GM12878 (cell line): ENCODE measurements at regions not wholly inside any gene's neighbourhood (a gene's known extent, or its start where the extent isn't known, plus 50 kb on each side); places are given as distances from the start of the nearest gene placed in this dataset.

Experiments used
- ATAC-seq: fragments of 200-7000 bp; cut with Tn5 transposase; 3 replicates; pipeline ENCODE4 v1.9.1; 2020; ENCODE audit warnings: mild to moderate bottlenecking, moderate library complexity
- BruUV-seq: library from RNA; stranded (reverse); fragments of 400-500 nt; replicated peaks from 2 replicates; lab custom pipeline; 2021; lab: Mats Ljungman, UMichigan
- CTCF ChIA-PET: fragments of 300-600 bp; sonication (Branson Sonifier 250); formaldehyde crosslinking; extraction: SDS; loops from one replicate; lab custom pipeline; 2021; ENCODE audit warnings: inconsistent platforms; lab: Yijun Ruan, JAX
- POLR2A ChIA-PET: fragments of 350-600 bp; formaldehyde crosslinking; extraction: SDS; loops from one replicate; lab custom pipeline; 2021; ENCODE audit warnings: inconsistent platforms; lab: Charles Lee
- RAD21 ChIA-PET: fragments of 300-600 bp; sonication (Branson Sonifier 250); formaldehyde crosslinking; loops from one replicate; lab custom pipeline; 2023; ENCODE audit warnings: antibody characterized with exemption; ENCODE audit not compliant: unreplicated experiment; lab: Charles Lee
- SMC1A ChIA-PET: fragments of 300-600 bp; sonication (Branson Sonifier 250); formaldehyde crosslinking; loops from one replicate; lab custom pipeline; 2023; ENCODE audit not compliant: unreplicated experiment, uncharacterized antibody; lab: Charles Lee
- DNase-seq: peaks from one replicate; pipeline ENCODE4 v3.0.0-alpha.2; 2011; ENCODE audit warnings: low read depth, low spot score
- FAIRE-seq: peaks from 3 replicates; lab custom pipeline; 2011; peaks lifted over from hg19 to GRCh38; lab: Jason Lieb, UNC
- H2AFZ ChIP-seq: 2 replicates; pipeline ENCODE4 v1.6.0; 2011; ENCODE audit warnings: low read depth, low read length, control low read depth; ENCODE audit not compliant: control insufficient read depth
- H3K27ac ChIP-seq: 2 replicates; pipeline ENCODE4 v1.5.1; 2011; ENCODE audit warnings: control low read depth; ENCODE audit not compliant: control insufficient read depth, insufficient read depth
- H3K27me3 ChIP-seq, 2 experiments: replicated peaks in 1 of 2; 2 replicates each; pipeline versions ENCODE4 v1.6.0 to v1.6.1; 2011; ENCODE audit warnings: low read length in 1 of 2; ENCODE audit not compliant: control insufficient read depth in 2 of 2, insufficient read depth in 2 of 2
- H3K36me3 ChIP-seq, 2 experiments: 2 replicates each; pipeline ENCODE4 v1.5.1; 2011; ENCODE audit warnings: low read length in 1 of 2; ENCODE audit not compliant: control insufficient read depth in 2 of 2, insufficient read depth in 2 of 2
- H3K4me1 ChIP-seq: 2 replicates; pipeline ENCODE4 v1.6.1; 2011; ENCODE audit warnings: mild to moderate bottlenecking, low read length, moderate library complexity, mixed read lengths; ENCODE audit not compliant: control insufficient read depth, insufficient read depth
- H3K4me2 ChIP-seq: 2 replicates; pipeline ENCODE4 v1.6.0; 2011; ENCODE audit warnings: control low read depth; ENCODE audit not compliant: control insufficient read depth, insufficient read depth
- H3K4me3 ChIP-seq: fragments of 200-600 bp; sonication (generic); 2 replicates; pipeline ENCODE4 v1.5.1; 2016
- H3K79me2 ChIP-seq: 2 replicates; pipeline ENCODE4 v1.6.0; 2011; ENCODE audit warnings: low read length; ENCODE audit not compliant: control insufficient read depth, insufficient read depth
- H3K9ac ChIP-seq: 2 replicates; pipeline ENCODE4 v1.8.0; 2011; ENCODE audit warnings: low read length, control low read depth, mixed read lengths; ENCODE audit not compliant: control insufficient read depth, insufficient read depth
- H3K9me3 ChIP-seq: replicated peaks from 3 replicates; pipeline ENCODE4 v1.5.1; 2011; ENCODE audit warnings: mild to moderate bottlenecking, low read length; ENCODE audit not compliant: control insufficient read depth, insufficient read depth
- H4K20me1 ChIP-seq: 2 replicates; pipeline ENCODE4 v1.6.0; 2011; ENCODE audit not compliant: control insufficient read depth, insufficient read depth
- ATF2 ChIP-seq: IDR thresholded peaks from 2 replicates; pipeline ENCODE4 v1.6.1; 2012; ENCODE audit warnings: low read length, inconsistent platforms
- CBX3 ChIP-seq: fragments of 200-600 bp; sonication (generic); IDR thresholded peaks from 2 replicates; pipeline ENCODE4 v1.6.1; 2016; ENCODE audit warnings: low read depth, borderline replicate concordance
- CHD4 ChIP-seq: fragments of 200-600 bp; sonication (generic); IDR thresholded peaks from 2 replicates; pipeline ENCODE4 v1.6.1; 2016; ENCODE audit warnings: mild to moderate bottlenecking
- EP300 ChIP-seq, 2 experiments: fragments of 150-350 bp in 1 of 2; IDR thresholded peaks; 2 replicates each; pipeline ENCODE4 v1.6.1; 2011 to 2012; ENCODE audit warnings: low read depth in 2 of 2, low read length in 2 of 2, borderline replicate concordance in 1 of 2, improper control_type of control experiment in 1 of 2, inconsistent platforms in 1 of 2; ENCODE audit not compliant: control insufficient read depth in 1 of 2
- ETV6 ChIP-seq, 2 experiments: fragments of 450-650 bp in 1 of 2; IDR thresholded peaks in 1 of 2; conservative IDR thresholded peaks in 1 of 2; 2 replicates each; pipeline ENCODE4 v1.6.1; 2014; ENCODE audit warnings: antibody characterized with exemption in 1 of 2, borderline replicate concordance in 1 of 2, low read depth in 1 of 2, mild to moderate bottlenecking in 1 of 2, moderate library complexity in 1 of 2
- HSF1 ChIP-seq: fragments of 150-350 bp; IDR thresholded peaks from 2 replicates; pipeline ENCODE4 v1.6.1; 2014; ENCODE audit warnings: mild to moderate bottlenecking, low read depth, low read length
- PAX8 ChIP-seq: fragments of 450-650 bp; IDR thresholded peaks from 2 replicates; pipeline ENCODE4 v1.6.1; 2017; ENCODE audit warnings: mild to moderate bottlenecking, moderate library complexity
- PML ChIP-seq: IDR thresholded peaks from 2 replicates; pipeline ENCODE4 v1.6.1; 2012; ENCODE audit warnings: low read length, inconsistent platforms
- RAD51 ChIP-seq: fragments of 450-650 bp; IDR thresholded peaks from 2 replicates; pipeline ENCODE4 v1.6.1; 2016; ENCODE audit warnings: moderate library complexity, mild to moderate bottlenecking, inconsistent platforms
- SMARCA5 ChIP-seq: fragments of 450-650 bp; IDR thresholded peaks from 2 replicates; pipeline ENCODE4 v1.6.1; 2017; ENCODE audit warnings: mild to moderate bottlenecking
- SPI1 ChIP-seq: IDR thresholded peaks from 2 replicates; pipeline ENCODE4 v1.6.1; 2011; ENCODE audit warnings: low read depth, mild to moderate bottlenecking, low read length, moderate library complexity, borderline replicate concordance; ENCODE audit not compliant: insufficient read depth
- SREBF1 ChIP-seq: IDR thresholded peaks from 2 replicates; pipeline ENCODE4 v1.6.1; 2012; ENCODE audit warnings: mild to moderate bottlenecking, low read length
- SREBF2 ChIP-seq: IDR thresholded peaks from 2 replicates; pipeline ENCODE4 v1.6.1; 2012; ENCODE audit warnings: mild to moderate bottlenecking, low read length
- SRF ChIP-seq, 2 experiments: IDR thresholded peaks; 2 replicates each; pipeline ENCODE4 v1.6.1; 2011; ENCODE audit warnings: low read depth in 2 of 2, low read length in 2 of 2, mild to moderate bottlenecking in 1 of 2, moderate library complexity in 1 of 2
- YY1 ChIP-seq: IDR thresholded peaks from 2 replicates; pipeline ENCODE4 v1.6.1; 2011; ENCODE audit warnings: low read depth, mild to moderate bottlenecking, low read length
- ZBTB11 ChIP-seq: fragments of 450-650 bp; formaldehyde crosslinking; IDR thresholded peaks from 2 replicates; pipeline ENCODE4 v1.5.0; 2022; ENCODE audit warnings: mild to moderate bottlenecking, missing genetic modification characterization
- ZNF217 ChIP-seq: fragments of 450-650 bp; IDR thresholded peaks from 2 replicates; pipeline ENCODE4 v1.6.1; 2017; ENCODE audit warnings: antibody characterized with exemption, mild to moderate bottlenecking
- ZSCAN29 ChIP-seq: fragments of 450-650 bp; IDR thresholded peaks from 2 replicates; pipeline ENCODE4 v1.6.1; 2017; ENCODE audit warnings: mild to moderate bottlenecking, moderate library complexity
- WGBS: methylation state at CpG from one replicate; pipeline ENCODE4 v1.1.6; 2016; ENCODE audit warnings: low lambda C conversion rate; ENCODE audit not compliant: insufficient replicate concordance, insufficient coverage; ENCODE audit errors: missing lambda C conversion rate; 5-methylcytosine and 5-hydroxymethylcytosine counted together
- in situ Hi-C: fragments of 300-500 bp; cut with MboI; formaldehyde crosslinking; loops from 9 replicates; pipeline ENCODE4 v1.14.3; 2018; ENCODE audit warnings: mixed read lengths
- intact Hi-C: fragments of 100-400 bp; cut with micrococcal nuclease; formaldehyde crosslinking; loops from one replicate; pipeline ENCODE4 v1.14.2; 2022; ENCODE audit not compliant: unreplicated experiment

GRCh38 chr12:82089369-82090121, 268.6 kb downstream of the CCDC59 start:
- CTCF ChIA-PET = interaction anchor here (0.6 kb wide), 1 partner anchor 316 kb away, joined by 3 read pairs; no protein-coding TSS in a partner anchor
- POLR2A ChIA-PET = no interaction called here
- TF ChIP-seq SRF (IDR thresholded peaks at IDR 0.05; ENCODE audit: low read depth in 2 of 2, low read length in 2 of 2) = no peak
- no peak for TF ChIP-seq ZSCAN29
- TF ChIP-seq ZBTB11 (CRISPR knock-in tag) = no peak
- TF ChIP-seq SMARCA5 = no peak
- TF ChIP-seq EP300 (IDR thresholded peaks at IDR 0.05; ENCODE audit: borderline replicate concordance in 1 of 2, control insufficient read depth in 1 of 2, low read depth in 2 of 2, low read length in 2 of 2) = no peak
- TF ChIP-seq ZNF217 = no peak
- TF ChIP-seq SPI1 = no peak
- no peak for TF ChIP-seq SREBF2
- no peak for TF ChIP-seq YY1
- TF ChIP-seq CBX3 = no peak
- no peak for TF ChIP-seq PML
- no peak for TF ChIP-seq RAD51
- TF ChIP-seq ATF2 = no peak
- TF ChIP-seq CHD4 = no peak
- no peak for TF ChIP-seq PAX8
- TF ChIP-seq SREBF1 = no peak
- TF ChIP-seq ETV6 (conservative IDR thresholded peaks at IDR 0.05 in 1 of 2, IDR thresholded peaks at IDR 0.05 in 1 of 2; ENCODE audit: borderline replicate concordance in 1 of 2, low read depth in 1 of 2) = no peak
- no peak for TF ChIP-seq HSF1

More at GRCh38 chr12:82089369-82090121, 268.6 kb downstream of the CCDC59 start:
- ChIA-PET SMC1A (interaction anchor here (0.6 to 1.2 kb wide), 4 partner anchors 8 to 33 kb away, joined by 3 to 4 read pairs (median 4); no protein-coding TSS in a partner anchor), RAD21 (interaction anchor here (1.1 kb wide), 1 partner anchor 14 kb away, joined by 3 read pairs; no protein-coding TSS in a partner anchor)
- in situ Hi-C loops = no loop called here
- no peak for FAIRE-seq
- 17% methylated on average over 7 of the region's 7 CpGs for WGBS
- no peak for DNase-seq
- no peak overlapping the region for H3K27ac ChIP-seq
- H3K9me3 ChIP-seq = no peaks in the 10 kb centered on the region
- H3K9ac ChIP-seq = no peak overlapping the region
- H4K20me1 ChIP-seq = no peaks in the 10 kb centered on the region
- H3K36me3 ChIP-seq = no peaks in the 10 kb centered on the region
- H3K4me3 ChIP-seq = no peak overlapping the region
- H3K27me3 ChIP-seq = no peaks in the 10 kb centered on the region
- H3K4me2 ChIP-seq = no peak overlapping the region
- H2AFZ ChIP-seq = no peak overlapping the region
- H3K4me1 ChIP-seq = no peaks in the 10 kb centered on the region
- no TSS peak for BruUV-seq
- no peak for ATAC-seq
- intact Hi-C loops = no loop called here
- H3K79me2 ChIP-seq = no peaks in the 10 kb centered on the region
